GM23338 (cell line): ENCODE measurements at regions not wholly inside any gene's neighbourhood (a gene's known extent, or its start where the extent isn't known, plus 50 kb on each side); places are given as distances from the start of the nearest gene placed in this dataset.
A peak's percentile ranks its signal among the peaks of the same experiment; 100 is the strongest.

Experiments
- ATAC-seq: fragments of 200-7000 bp; cut with Tn5 transposase; 3 replicates; pipeline ENCODE4 v1.9.1; 2020
- DNase-seq: peaks from one replicate; pipeline ENCODE4 v3.0.0-alpha.2; 2015; ENCODE audit warnings: low spot score
- H2AFZ ChIP-seq: fragments of 200-600 bp; sonication (generic); 2 replicates; pipeline ENCODE4 v1.8.0; 2016; ENCODE audit warnings: antibody characterized with exemption, mild to moderate bottlenecking, moderate library complexity
- H3F3A ChIP-seq: fragments of 200-600 bp; sonication (generic); replicated peaks from 2 replicates; pipeline ENCODE4 v1.8.0; 2017; ENCODE audit warnings: antibody characterized with exemption, mixed run types, low read depth
- H3K27ac ChIP-seq: fragments of 200-600 bp; sonication (generic); 2 replicates; pipeline ENCODE4 v1.6.1; 2016; ENCODE audit warnings: low read depth
- H3K27me3 ChIP-seq: fragments of 200-600 bp; sonication (generic); 2 replicates; pipeline ENCODE4 v1.8.0; 2016; ENCODE audit warnings: mild to moderate bottlenecking, mixed run types, moderate library complexity; ENCODE audit not compliant: insufficient read depth
- H3K36me3 ChIP-seq: fragments of 200-600 bp; sonication (generic); 2 replicates; pipeline ENCODE4 v1.8.0; 2016; ENCODE audit warnings: mild to moderate bottlenecking; ENCODE audit not compliant: insufficient read depth
- H3K4me1 ChIP-seq: fragments of 200-600 bp; sonication (generic); 2 replicates; pipeline ENCODE4 v1.8.0; 2016; ENCODE audit warnings: mild to moderate bottlenecking, moderate library complexity; ENCODE audit not compliant: insufficient read depth
- H3K4me2 ChIP-seq: fragments of 200-600 bp; sonication (generic); 2 replicates; pipeline ENCODE4 v1.7.1; 2017; ENCODE audit warnings: mixed run types
- H3K4me3 ChIP-seq: fragments of 200-600 bp; sonication (generic); 2 replicates; pipeline ENCODE4 v1.6.1; 2016; ENCODE audit warnings: mixed run types
- H3K79me2 ChIP-seq: fragments of 200-600 bp; sonication (generic); replicated peaks from 2 replicates; pipeline ENCODE4 v1.8.0; 2017; ENCODE audit warnings: mild to moderate bottlenecking; ENCODE audit not compliant: insufficient read depth
- H3K9me2 ChIP-seq: fragments of 200-600 bp; sonication (generic); 2 replicates; pipeline ENCODE4 v1.8.0; 2017; ENCODE audit not compliant: insufficient read depth
- H4K20me1 ChIP-seq: fragments of 200-600 bp; sonication (generic); replicated peaks from 2 replicates; pipeline ENCODE4 v1.8.0; 2017; ENCODE audit warnings: mild to moderate bottlenecking; ENCODE audit not compliant: insufficient read depth
- H3K27ac Mint-ChIP-seq: 2 replicates; pipeline ENCODE4 v1.8.0; 2020; ENCODE audit warnings: inconsistent platforms, mild to moderate bottlenecking, moderate library complexity, mixed read lengths
- H3K27me3 Mint-ChIP-seq: 3 replicates; pipeline ENCODE4 v1.8.0; 2022; ENCODE audit warnings: low read depth, mild to moderate bottlenecking, moderate library complexity, mixed read lengths, inconsistent platforms; ENCODE audit not compliant: insufficient read depth, poor library complexity
- H3K36me3 Mint-ChIP-seq: 3 replicates; pipeline ENCODE4 v1.8.0; 2021; ENCODE audit warnings: low read depth, mild to moderate bottlenecking, inconsistent platforms, moderate library complexity, mixed read lengths
- H3K4me1 Mint-ChIP-seq: 3 replicates; pipeline ENCODE4 v1.8.0; 2020; ENCODE audit warnings: mild to moderate bottlenecking, inconsistent platforms, mixed read lengths
- H3K4me3 Mint-ChIP-seq: 3 replicates; pipeline ENCODE4 v1.8.0; 2021; ENCODE audit warnings: moderate library complexity, mild to moderate bottlenecking, inconsistent platforms, mixed read lengths
- H3K9me3 Mint-ChIP-seq: 3 replicates; pipeline ENCODE4 v1.8.0; 2020; ENCODE audit warnings: moderate library complexity, mild to moderate bottlenecking, inconsistent platforms, mixed read lengths
- ETS1 ChIP-seq: IDR thresholded peaks from 2 replicates; pipeline ENCODE4 v1.6.1; 2016; ENCODE audit warnings: antibody characterized with exemption
- EZH2phosphoT487 ChIP-seq: fragments of 200-600 bp; sonication (generic); IDR thresholded peaks from one replicate; pipeline ENCODE4 v1.8.1; 2018; ENCODE audit warnings: antibody characterized with exemption; ENCODE audit not compliant: unreplicated experiment
- JUNB ChIP-seq: IDR thresholded peaks from one replicate; pipeline ENCODE4 v1.6.1; 2016; ENCODE audit warnings: antibody characterized with exemption; ENCODE audit not compliant: unreplicated experiment
- NANOG ChIP-seq: IDR thresholded peaks from 2 replicates; pipeline ENCODE4 v1.6.1; 2016; ENCODE audit warnings: antibody characterized with exemption, borderline replicate concordance
- STAT1 ChIP-seq: IDR thresholded peaks from one replicate; pipeline ENCODE4 v1.6.1; 2016; ENCODE audit warnings: antibody characterized with exemption; ENCODE audit not compliant: unreplicated experiment
- ZNF114 ChIP-seq: fragments of 250-450 bp; sonication (Bioruptor Pico); IDR thresholded peaks from 2 replicates; pipeline ENCODE4 v1.5.0; 2020; ENCODE audit warnings: mild to moderate bottlenecking, moderate library complexity
- ZNF331 ChIP-seq: fragments of 250-450 bp; sonication (Bioruptor Pico); IDR thresholded peaks from 2 replicates; pipeline ENCODE4 v1.5.0; 2020; ENCODE audit warnings: low read depth, mild to moderate bottlenecking, moderate library complexity
- ZNF462 ChIP-seq: fragments of 250-450 bp; sonication (Bioruptor Pico); IDR thresholded peaks from 2 replicates; pipeline ENCODE4 v1.5.0; 2020; ENCODE audit warnings: mild to moderate bottlenecking, moderate library complexity

GRCh38 chr1:226482975-226483700 lies 65.4 kb upstream of the STUM start (continued):
- TF ChIP-seq ZNF462, result no peak

- no peak for DNase-seq
- peak; percentile 57 for ATAC-seq
- no peak overlapping the region for H3K27ac Mint-ChIP-seq
- Histone ChIP-seq H3K27ac (no peak overlapping the region), H3K36me3 (no peaks in the 10 kb centered on the region), H3K4me2 (no peak overlapping the region), H3K27me3 (no peaks in the 10 kb centered on the region), H2AFZ (peak overlapping the region; percentile 91; the same call in 1 of the 2 replicates), H3K4me1 (no peaks in the 10 kb centered on the region), H3K4me3 (no peak overlapping the region), H3K9me2 (no peaks in the 10 kb centered on the region), H3F3A (no peaks in the 10 kb centered on the region), H3K79me2 (no peaks in the 10 kb centered on the region), H4K20me1 (no peaks in the 10 kb centered on the region)
- no peaks in the 10 kb centered on the region; the same call in 2 of the 3 replicates for H3K4me1 Mint-ChIP-seq
- H3K9me3 Mint-ChIP-seq, result no peaks in the 10 kb centered on the region; the same call in 2 of the 3 replicates
- H3K4me3 Mint-ChIP-seq, result no peak overlapping the region
- H3K36me3 Mint-ChIP-seq, result no peaks in the 10 kb centered on the region
- H3K27me3 Mint-ChIP-seq, result peaks cover 4% of the 10 kb centered on the region
- TF ChIP-seq STAT1 (no peak), ZNF331 (no peak), NANOG (no peak), JUNB (no peak), ZNF462 (no peak), ETS1 (no peak), EZH2phosphoT487 (no peak), ZNF114 (CRISPR knock-in tag) (no peak)
Observed at GRCh38 chr1:226485192-226485591, 63.4 kb upstream of the STUM start.
